ENCODE measurements at regions not wholly inside any gene's neighbourhood (a gene's known extent, or its start where the extent isn't known, plus 50 kb on each side); places are given as distances from the start of the nearest gene placed in this dataset.

DNA sequence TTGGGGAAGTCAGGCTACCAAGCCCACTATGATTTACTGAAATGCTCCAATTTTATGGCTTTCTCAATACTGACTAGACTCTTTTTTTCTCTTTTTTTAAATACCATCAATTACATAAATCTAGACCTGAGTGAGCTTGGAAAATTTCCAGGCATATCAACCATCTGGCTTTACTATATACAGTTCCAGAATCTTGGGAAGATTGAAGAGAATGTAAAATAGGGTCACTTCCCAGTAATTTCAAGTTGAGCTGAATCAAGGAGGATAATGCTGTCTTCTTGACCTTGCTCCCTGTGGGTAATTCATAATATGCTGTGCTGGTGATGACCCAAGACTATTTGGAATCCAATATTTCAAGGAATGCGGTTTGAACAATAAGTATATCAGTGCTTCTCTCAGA lies 108.1 kb downstream of the MAP3K21 start:
- DNase-seq (ENCODE audit: low spot score), result no peak
- Histone ChIP-seq H3K27ac (replicated peaks; ENCODE audit: low read length) (no peak overlapping the region), H3K4me2 (ENCODE audit: insufficient read depth, low read length, poor library complexity, severe bottlenecking) (no peak overlapping the region), H4K91ac (ENCODE audit: low read depth, low read length, poor library complexity) (no peak overlapping the region), H3K79me1 (ENCODE audit: low read depth, low read length) (no peaks in the 10 kb centered on the region), H3K9me3 (replicated peaks in 1 of 2; ENCODE audit: control insufficient read depth in 2 of 2, insufficient read depth in 1 of 2, low read depth in 1 of 2, low read length in 2 of 2) (no peaks in the 10 kb centered on the region), H3K4me3 (ENCODE audit: low read length in 2 of 2) (no peak overlapping the region), H2BK15ac (ENCODE audit: low read length) (no peak overlapping the region), H3K23ac (ENCODE audit: low read depth, low read length, poor library complexity) (no peak overlapping the region), H2AK5ac (ENCODE audit: low read depth, low read length) (no peak overlapping the region), H3K4me1 (ENCODE audit: control insufficient read depth in 2 of 2, insufficient read depth in 1 of 2, low read depth in 1 of 2, low read length in 2 of 2) (no peaks in the 10 kb centered on the region), H3K36me3 (replicated peaks in 1 of 2; ENCODE audit: control insufficient read depth in 2 of 2, insufficient read depth in 2 of 2, low read length in 2 of 2) (no peaks in the 10 kb centered on the region), H3K18ac (ENCODE audit: low read length) (no peak overlapping the region), H3K14ac (ENCODE audit: low read length) (no peak overlapping the region), H2BK120ac (ENCODE audit: low read depth, low read length) (no peak overlapping the region), H2BK5ac (ENCODE audit: low read length) (no peak overlapping the region), H3K27me3 (ENCODE audit: control insufficient read depth in 3 of 3, insufficient read depth in 3 of 3, low read depth in 1 of 3, low read length in 3 of 3) (no peaks in the 10 kb centered on the region), H4K8ac (ENCODE audit: low read depth, low read length) (no peak overlapping the region), H2BK12ac (ENCODE audit: low read length) (no peak overlapping the region), H3K4ac (ENCODE audit: low read length) (no peak overlapping the region), H2AFZ (ENCODE audit: low read length) (no peak overlapping the region), H3K9ac (ENCODE audit: low read depth, low read length, poor library complexity) (no peak overlapping the region)
- whole genome bisulfite sequencing, 2 donors (ENCODE audit: extremely low coverage in 2 of 2, insufficient read length in 2 of 2, insufficient replicate concordance in 1 of 2), result no CpG with 5 or more reads among the region's 1 CpG

DNA sequence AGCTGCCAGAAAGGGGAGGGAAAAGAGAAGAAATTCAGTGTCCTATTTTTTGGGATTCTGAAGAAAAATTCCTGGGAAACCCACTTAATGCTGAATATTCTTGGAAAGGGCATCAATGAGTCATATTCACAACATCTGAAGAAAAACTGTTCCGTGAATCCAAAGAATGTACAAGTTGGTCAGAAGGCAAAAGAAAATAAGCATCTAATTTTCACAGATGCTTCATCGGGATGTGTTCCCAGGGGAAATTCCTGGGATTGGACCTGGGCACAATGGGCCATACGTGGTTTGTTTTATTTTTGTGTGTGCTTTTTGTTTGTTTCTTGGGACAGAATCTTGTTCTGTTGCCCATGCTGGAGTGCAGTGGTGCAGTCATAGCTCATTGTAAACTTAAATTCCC lies 112.2 kb downstream of the MAP3K21 start:
- H2BK120ac ChIP-seq (ENCODE audit: low read depth, low read length), result no peak overlapping the region
- no peak overlapping the region for H2BK12ac ChIP-seq (ENCODE audit: low read length)
- H3K23ac ChIP-seq (ENCODE audit: low read depth, low read length, poor library complexity), result no peak overlapping the region
- H2AK5ac ChIP-seq (ENCODE audit: low read depth, low read length), result no peak overlapping the region
- no peak overlapping the region for H2BK15ac ChIP-seq (ENCODE audit: low read length)
- no peak overlapping the region for H3K14ac ChIP-seq (ENCODE audit: low read length)
- H3K4me1 ChIP-seq (ENCODE audit: control insufficient read depth in 2 of 2, insufficient read depth in 1 of 2, low read depth in 1 of 2, low read length in 2 of 2), result no peaks in the 10 kb centered on the region
- no CpG with 5 or more reads among the region's 3 CpGs for WGBS, 2 donors (ENCODE audit: extremely low coverage in 2 of 2, insufficient read length in 2 of 2, insufficient replicate concordance in 1 of 2)
- H3K27ac ChIP-seq (replicated peaks; ENCODE audit: low read length), result no peak overlapping the region
- no peak overlapping the region for H4K91ac ChIP-seq (ENCODE audit: low read depth, low read length, poor library complexity)
- no peak overlapping the region for H2BK5ac ChIP-seq (ENCODE audit: low read length)
- H4K8ac ChIP-seq (ENCODE audit: low read depth, low read length), result no peak overlapping the region
- H3K36me3 ChIP-seq (replicated peaks in 1 of 2; ENCODE audit: control insufficient read depth in 2 of 2, insufficient read depth in 2 of 2, low read length in 2 of 2), result no peaks in the 10 kb centered on the region
- no peak for DNase-seq (ENCODE audit: low spot score)
- no peaks in the 10 kb centered on the region for H3K27me3 ChIP-seq (ENCODE audit: control insufficient read depth in 3 of 3, insufficient read depth in 3 of 3, low read depth in 1 of 3, low read length in 3 of 3)
- H3K9me3 ChIP-seq (replicated peaks in 1 of 2; ENCODE audit: control insufficient read depth in 2 of 2, insufficient read depth in 1 of 2, low read depth in 1 of 2, low read length in 2 of 2), result peaks cover 0 to 2% of the 10 kb centered on the region in 2 donors
- no peak overlapping the region for H3K4ac ChIP-seq (ENCODE audit: low read length)
- H3K4me2 ChIP-seq (ENCODE audit: insufficient read depth, low read length, poor library complexity, severe bottlenecking), result no peak overlapping the region
- no peak overlapping the region for H2AFZ ChIP-seq (ENCODE audit: low read length)
- no peak overlapping the region for H3K18ac ChIP-seq (ENCODE audit: low read length)
- H3K4me3 ChIP-seq (ENCODE audit: low read length in 2 of 2), result no peak overlapping the region
- no peaks in the 10 kb centered on the region for H3K79me1 ChIP-seq (ENCODE audit: low read depth, low read length)
- no peak overlapping the region for H3K9ac ChIP-seq (ENCODE audit: low read depth, low read length, poor library complexity)

DNA sequence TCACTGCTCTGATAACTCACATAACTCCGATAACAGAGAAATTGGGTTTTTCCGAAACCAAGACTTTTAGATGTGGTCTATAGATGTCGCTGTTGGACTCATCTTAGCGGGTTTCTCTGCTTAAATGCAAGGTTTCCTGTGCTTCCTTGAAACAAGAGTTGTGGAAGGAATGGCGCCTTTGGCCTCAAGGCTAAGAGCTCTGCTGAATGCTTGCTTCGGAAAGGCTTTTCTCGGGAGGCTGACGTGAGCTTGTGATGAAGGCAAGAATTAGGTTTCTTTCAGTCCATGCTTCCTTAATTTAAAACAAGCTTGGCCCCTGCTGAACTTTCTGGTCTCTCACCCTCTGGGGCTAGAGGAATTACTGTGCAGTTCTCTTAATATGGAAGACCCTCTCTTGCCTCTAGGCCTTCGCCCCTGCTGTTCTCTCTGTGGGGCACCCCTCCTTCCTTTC lies 113.5 kb downstream of the MAP3K21 start:
- peak overlapping the region; percentile 78 for H2AFZ ChIP-seq (ENCODE audit: low read length)
- no peak overlapping the region for H3K9ac ChIP-seq (ENCODE audit: low read depth, low read length, poor library complexity)
- H3K79me1 ChIP-seq (ENCODE audit: low read depth, low read length), result no peaks in the 10 kb centered on the region
- no peak overlapping the region for H2AK5ac ChIP-seq (ENCODE audit: low read depth, low read length)
- peaks cover 0 to 6% of the 10 kb centered on the region in 2 donors for H3K9me3 ChIP-seq (replicated peaks in 1 of 2; ENCODE audit: control insufficient read depth in 2 of 2, insufficient read depth in 1 of 2, low read depth in 1 of 2, low read length in 2 of 2)
- H2BK12ac ChIP-seq (ENCODE audit: low read length), result no peak overlapping the region
- H2BK120ac ChIP-seq (ENCODE audit: low read depth, low read length), result no peak overlapping the region
- H3K4me1 ChIP-seq (ENCODE audit: control insufficient read depth in 2 of 2, insufficient read depth in 1 of 2, low read depth in 1 of 2, low read length in 2 of 2), result no peaks in the 10 kb centered on the region
- H3K4me2 ChIP-seq (ENCODE audit: insufficient read depth, low read length, poor library complexity, severe bottlenecking), result no peak overlapping the region
- no peak overlapping the region for H4K8ac ChIP-seq (ENCODE audit: low read depth, low read length)
- no CpG with 5 or more reads among the region's 9 CpGs for WGBS, 2 donors (ENCODE audit: extremely low coverage in 2 of 2, insufficient read length in 2 of 2, insufficient replicate concordance in 1 of 2)
- H3K36me3 ChIP-seq (replicated peaks in 1 of 2; ENCODE audit: control insufficient read depth in 2 of 2, insufficient read depth in 2 of 2, low read length in 2 of 2), result no peaks in the 10 kb centered on the region
- H4K91ac ChIP-seq (ENCODE audit: low read depth, low read length, poor library complexity), result no peak overlapping the region
- peak; percentile 57 for DNase-seq (ENCODE audit: low spot score)
- no peak overlapping the region for H3K27ac ChIP-seq (replicated peaks; ENCODE audit: low read length)
- H3K23ac ChIP-seq (ENCODE audit: low read depth, low read length, poor library complexity), result no peak overlapping the region
- no peak overlapping the region for H2BK15ac ChIP-seq (ENCODE audit: low read length)
- H3K18ac ChIP-seq (ENCODE audit: low read length), result peak overlapping the region; percentile 9
- no peak overlapping the region for H2BK5ac ChIP-seq (ENCODE audit: low read length)
- no peak overlapping the region for H3K14ac ChIP-seq (ENCODE audit: low read length)
- no peak overlapping the region for H3K4ac ChIP-seq (ENCODE audit: low read length)
- no peak overlapping the region for H3K4me3 ChIP-seq (ENCODE audit: low read length in 2 of 2)
- no peaks in the 10 kb centered on the region for H3K27me3 ChIP-seq (ENCODE audit: control insufficient read depth in 3 of 3, insufficient read depth in 3 of 3, low read depth in 1 of 3, low read length in 3 of 3)

DNA sequence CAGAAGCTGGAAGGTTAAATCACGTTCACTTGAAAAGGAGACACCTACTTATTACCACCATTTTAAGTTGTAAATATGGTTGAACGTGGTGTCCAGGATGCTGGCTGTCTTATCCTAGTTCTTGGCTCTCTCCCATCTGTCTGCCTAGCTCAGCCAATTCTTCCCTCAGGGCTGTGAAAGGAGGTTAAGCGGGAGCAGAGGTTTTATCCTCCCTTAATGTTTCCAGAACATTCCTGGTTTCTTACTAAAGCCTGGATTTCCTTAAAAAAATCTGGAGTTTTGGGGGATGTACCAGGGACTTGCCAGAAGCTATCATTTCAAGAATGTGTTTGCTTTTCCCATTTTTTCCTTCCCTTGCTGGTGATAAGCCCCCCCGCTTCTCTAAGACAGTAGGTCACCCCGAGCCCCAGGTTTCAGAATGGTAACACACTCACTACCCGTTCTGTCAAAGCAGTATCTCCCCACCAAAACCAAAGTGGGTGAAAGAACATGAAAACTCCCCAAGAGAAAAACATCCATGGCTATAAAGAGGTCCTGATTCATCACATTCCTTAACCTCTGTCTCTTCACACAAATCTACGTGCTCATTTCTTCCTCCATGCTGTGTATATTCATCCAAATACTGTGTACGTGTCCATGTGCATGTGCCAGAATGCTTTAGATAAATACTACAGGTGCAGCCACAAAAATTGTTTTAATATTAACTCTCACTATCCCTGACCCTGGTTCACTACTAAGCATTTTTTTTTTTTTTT lies 114.7 kb downstream of the MAP3K21 start:
- H3K4me1 ChIP-seq (ENCODE audit: control insufficient read depth in 2 of 2, insufficient read depth in 1 of 2, low read depth in 1 of 2, low read length in 2 of 2), result no peaks in the 10 kb centered on the region
- H3K27ac ChIP-seq (replicated peaks; ENCODE audit: low read length), result no peak overlapping the region
- no peak overlapping the region for H3K9ac ChIP-seq (ENCODE audit: low read depth, low read length, poor library complexity)
- H3K4ac ChIP-seq (ENCODE audit: low read length), result no peak overlapping the region
- no peak overlapping the region for H3K4me3 ChIP-seq (ENCODE audit: low read length in 2 of 2)
- no CpG with 5 or more reads among the region's 8 CpGs for WGBS, 2 donors (ENCODE audit: extremely low coverage in 2 of 2, insufficient read length in 2 of 2, insufficient replicate concordance in 1 of 2)
- H3K79me1 ChIP-seq (ENCODE audit: low read depth, low read length), result no peaks in the 10 kb centered on the region
- H2BK5ac ChIP-seq (ENCODE audit: low read length), result no peak overlapping the region
- no peak overlapping the region for H3K18ac ChIP-seq (ENCODE audit: low read length)
- no peaks in the 10 kb centered on the region for H3K27me3 ChIP-seq (ENCODE audit: control insufficient read depth in 3 of 3, insufficient read depth in 3 of 3, low read depth in 1 of 3, low read length in 3 of 3)
- H2AK5ac ChIP-seq (ENCODE audit: low read depth, low read length), result no peak overlapping the region
- H4K91ac ChIP-seq (ENCODE audit: low read depth, low read length, poor library complexity), result no peak overlapping the region
- H3K4me2 ChIP-seq (ENCODE audit: insufficient read depth, low read length, poor library complexity, severe bottlenecking), result no peak overlapping the region
- H2BK12ac ChIP-seq (ENCODE audit: low read length), result no peak overlapping the region
- H3K36me3 ChIP-seq (replicated peaks in 1 of 2; ENCODE audit: control insufficient read depth in 2 of 2, insufficient read depth in 2 of 2, low read length in 2 of 2), result no peaks in the 10 kb centered on the region
- H3K14ac ChIP-seq (ENCODE audit: low read length), result no peak overlapping the region
- no peak overlapping the region for H2BK120ac ChIP-seq (ENCODE audit: low read depth, low read length)
- peaks cover 0 to 6% of the 10 kb centered on the region in 2 donors for H3K9me3 ChIP-seq (replicated peaks in 1 of 2; ENCODE audit: control insufficient read depth in 2 of 2, insufficient read depth in 1 of 2, low read depth in 1 of 2, low read length in 2 of 2)
- no peak overlapping the region for H4K8ac ChIP-seq (ENCODE audit: low read depth, low read length)
- no peak for DNase-seq (ENCODE audit: low spot score)
- H2BK15ac ChIP-seq (ENCODE audit: low read length), result no peak overlapping the region
- H2AFZ ChIP-seq (ENCODE audit: low read length), result no peak overlapping the region
- no peak overlapping the region for H3K23ac ChIP-seq (ENCODE audit: low read depth, low read length, poor library complexity)

Measured in neuronal stem cell (in vitro differentiated cells).